ENCODE measurements at regions not wholly inside any gene's neighbourhood (a gene's known extent, or its start where the extent isn't known, plus 50 kb on each side); places are given as distances from the start of the nearest gene placed in this dataset.

DNA sequence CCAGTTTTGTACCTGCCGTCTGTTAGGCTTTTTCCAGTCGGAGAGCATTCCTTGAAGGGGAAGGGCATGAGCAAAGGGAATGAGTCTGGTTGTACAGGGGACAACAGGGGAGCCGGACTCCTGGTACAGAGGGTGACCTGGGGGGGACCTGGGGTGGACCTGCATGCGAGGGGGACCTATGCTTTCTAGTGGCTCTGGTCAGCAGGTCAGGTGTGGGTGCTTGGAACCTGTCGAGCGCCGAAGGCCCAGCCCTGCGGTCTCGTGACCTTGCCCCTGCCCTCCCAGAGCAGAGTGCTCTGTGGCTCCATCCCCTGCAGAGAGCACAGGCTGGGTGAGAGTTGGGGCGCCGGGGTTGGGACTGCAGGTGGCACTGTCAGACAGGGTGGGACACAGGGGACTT is 96.7 kb upstream of the ASAP2 start:
- RAD21 ChIA-PET (ENCODE audit: unreplicated experiment), result no interaction called here
- Histone ChIP-seq H3K9me3 (replicated peaks; ENCODE audit: control insufficient read depth, insufficient read depth, low read length) (no peaks in the 10 kb centered on the region), H3K4me3 (no peak overlapping the region), H4K20me1 (ENCODE audit: control insufficient read depth, insufficient read depth) (no peaks in the 10 kb centered on the region), H3K4me1 (ENCODE audit: control insufficient read depth, insufficient read depth, low read length) (no peaks in the 10 kb centered on the region), H3K9ac (ENCODE audit: control insufficient read depth, insufficient read depth, low read length) (no peak overlapping the region), H3K4me2 (ENCODE audit: control insufficient read depth, insufficient read depth) (no peak overlapping the region), H3K36me3 (ENCODE audit: control insufficient read depth in 2 of 2, insufficient read depth in 2 of 2, low read length in 1 of 2) (no peaks in the 10 kb centered on the region), H3K79me2 (ENCODE audit: control insufficient read depth, insufficient read depth, low read length) (no peaks in the 10 kb centered on the region), H2AFZ (ENCODE audit: control insufficient read depth, low read depth, low read length) (no peak overlapping the region), H3K27me3 (replicated peaks in 1 of 2; ENCODE audit: control insufficient read depth in 2 of 2, insufficient read depth in 2 of 2, low read length in 1 of 2) (no peaks in the 10 kb centered on the region; a peak in 1 of 4 replicates), H3K27ac (ENCODE audit: control insufficient read depth, insufficient read depth) (no peak overlapping the region)
- SMC1A ChIA-PET (ENCODE audit: uncharacterized antibody, unreplicated experiment), result no interaction called here
- CTCF ChIA-PET, result interaction anchor here (1.2 to 5.3 kb wide), 2 partner anchors 10 to 236 kb away, joined by 3 to 47 read pairs; no protein-coding TSS in a partner anchor
- no TSS peak for BruUV-seq (replicated peaks)
- intact Hi-C loops (cut with micrococcal nuclease; ENCODE audit: unreplicated experiment) (no loop called here), in situ Hi-C loops (cut with MboI) (no loop called here)
- FAIRE-seq, result no peak
- TF ChIP-seq EED (IDR thresholded peaks at IDR 0.05; ENCODE audit: low read depth), result no peak
- no peak for TF ChIP-seq BCL11A (IDR thresholded peaks at IDR 0.05; ENCODE audit: low read depth, low read length)
- no peak for TF ChIP-seq ZBED1 (IDR thresholded peaks at IDR 0.05; ENCODE audit: borderline replicate concordance)
- TF ChIP-seq YY1 (IDR thresholded peaks at IDR 0.05; ENCODE audit: low read depth, low read length), result no peak
- TF ChIP-seq NR2C1 (IDR thresholded peaks at IDR 0.05), result no peak
- TF ChIP-seq KLF5 (IDR thresholded peaks at IDR 0.05; ENCODE audit: partially characterized antibody), result no peak
- TF ChIP-seq SUZ12 (IDR thresholded peaks at IDR 0.05; ENCODE audit: unreplicated experiment), result no peak
- TF ChIP-seq, protein P1, sequence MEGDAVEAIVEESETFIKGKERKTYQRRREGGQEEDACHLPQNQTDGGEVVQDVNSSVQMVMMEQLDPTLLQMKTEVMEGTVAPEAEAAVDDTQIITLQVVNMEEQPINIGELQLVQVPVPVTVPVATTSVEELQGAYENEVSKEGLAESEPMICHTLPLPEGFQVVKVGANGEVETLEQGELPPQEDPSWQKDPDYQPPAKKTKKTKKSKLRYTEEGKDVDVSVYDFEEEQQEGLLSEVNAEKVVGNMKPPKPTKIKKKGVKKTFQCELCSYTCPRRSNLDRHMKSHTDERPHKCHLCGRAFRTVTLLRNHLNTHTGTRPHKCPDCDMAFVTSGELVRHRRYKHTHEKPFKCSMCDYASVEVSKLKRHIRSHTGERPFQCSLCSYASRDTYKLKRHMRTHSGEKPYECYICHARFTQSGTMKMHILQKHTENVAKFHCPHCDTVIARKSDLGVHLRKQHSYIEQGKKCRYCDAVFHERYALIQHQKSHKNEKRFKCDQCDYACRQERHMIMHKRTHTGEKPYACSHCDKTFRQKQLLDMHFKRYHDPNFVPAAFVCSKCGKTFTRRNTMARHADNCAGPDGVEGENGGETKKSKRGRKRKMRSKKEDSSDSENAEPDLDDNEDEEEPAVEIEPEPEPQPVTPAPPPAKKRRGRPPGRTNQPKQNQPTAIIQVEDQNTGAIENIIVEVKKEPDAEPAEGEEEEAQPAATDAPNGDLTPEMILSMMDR (IDR thresholded peaks at IDR 0.05 in 2 of 3, conservative IDR thresholded peaks at IDR 0.05 in 1 of 3; ENCODE audit: control insufficient read depth in 2 of 3, extremely low read depth in 1 of 3, insufficient read depth in 1 of 3, low read depth in 3 of 3, low read length in 3 of 3), result no peak
- TF ChIP-seq, protein P2, sequence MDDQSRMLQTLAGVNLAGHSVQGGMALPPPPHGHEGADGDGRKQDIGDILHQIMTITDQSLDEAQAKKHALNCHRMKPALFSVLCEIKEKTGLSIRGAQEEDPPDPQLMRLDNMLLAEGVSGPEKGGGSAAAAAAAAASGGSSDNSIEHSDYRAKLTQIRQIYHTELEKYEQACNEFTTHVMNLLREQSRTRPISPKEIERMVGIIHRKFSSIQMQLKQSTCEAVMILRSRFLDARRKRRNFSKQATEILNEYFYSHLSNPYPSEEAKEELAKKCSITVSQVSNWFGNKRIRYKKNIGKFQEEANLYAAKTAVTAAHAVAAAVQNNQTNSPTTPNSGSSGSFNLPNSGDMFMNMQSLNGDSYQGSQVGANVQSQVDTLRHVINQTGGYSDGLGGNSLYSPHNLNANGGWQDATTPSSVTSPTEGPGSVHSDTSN (IDR thresholded peaks at IDR 0.05; ENCODE audit: insufficient replicate concordance, low read depth, low read length), result no peak
- TF ChIP-seq ZNF217 (IDR thresholded peaks at IDR 0.05), result no peak
- no peak for TF ChIP-seq NR2C2 (IDR thresholded peaks at IDR 0.05; ENCODE audit: borderline replicate concordance, control insufficient read depth, insufficient read length, low read depth)
- peak; percentile 32; the same call in 1 of the 3 replicates for ATAC-seq
- POLR2A ChIA-PET, result interaction anchor here (0.6 kb wide), 1 partner anchor 114 kb away, joined by 7 read pairs; no protein-coding TSS in a partner anchor
- no peak for DNase-seq (ENCODE audit: low read depth, low spot score)
- 70% methylated on average over 8 of the region's 11 CpGs for WGBS (ENCODE audit: insufficient coverage, insufficient replicate concordance, low lambda C conversion rate, missing lambda C conversion rate)
